ENCODE measurements at regions not wholly inside any gene's neighbourhood (a gene's known extent, or its start where the extent isn't known, plus 50 kb on each side); places are given as distances from the start of the nearest gene placed in this dataset.

DNA sequence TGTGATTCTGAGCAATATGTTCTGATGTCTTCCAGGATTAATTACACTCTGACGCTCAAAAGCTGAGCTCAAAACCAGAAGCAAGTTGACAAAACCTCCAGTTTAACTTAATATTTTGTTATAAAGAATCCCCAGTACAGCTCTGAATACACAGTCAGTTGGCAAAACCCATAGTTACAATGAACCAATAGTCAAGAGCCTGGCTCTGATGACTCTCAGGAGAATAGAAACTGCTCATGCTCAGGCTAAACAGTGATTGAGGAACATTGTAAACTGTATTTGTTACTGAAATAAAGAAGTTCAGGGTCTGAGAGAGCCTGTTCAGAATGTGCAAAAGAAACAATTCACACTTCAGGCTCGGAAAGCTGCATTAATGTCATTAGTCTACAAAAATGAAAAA is 1565.9 kb downstream of the SUCLG1 start:
- H3K36me3 ChIP-seq (ENCODE audit: insufficient read depth, low read length) = no peaks in the 10 kb centered on the region
- no peaks in the 10 kb centered on the region for H3F3A ChIP-seq (ENCODE audit: low read depth)
- H3K4me1 ChIP-seq (ENCODE audit: insufficient read depth, low read length, poor library complexity, severe bottlenecking) = peaks cover 3% of the 10 kb centered on the region
- H3K4me2 ChIP-seq (ENCODE audit: low read depth, low read length, poor library complexity, severe bottlenecking) = no peak overlapping the region
- H3K9me3 ChIP-seq (ENCODE audit: insufficient read depth, low read depth, low read length) = no peaks in the 10 kb centered on the region
- no peaks in the 10 kb centered on the region for H3K9me2 ChIP-seq (replicated peaks; ENCODE audit: low read depth, low read length)
- no peak overlapping the region; the same call in 1 of the 2 replicates for H2AFZ ChIP-seq (ENCODE audit: low read length)
- H3K4me3 ChIP-seq (ENCODE audit: low read length, poor library complexity, severe bottlenecking) = no peak overlapping the region
- no peaks in the 10 kb centered on the region for H3K79me2 ChIP-seq (ENCODE audit: insufficient read depth, low read length)
- H4K20me1 ChIP-seq (ENCODE audit: insufficient read depth, low read length, poor library complexity, severe bottlenecking) = no peaks in the 10 kb centered on the region
- TF ChIP-seq, protein P1, sequence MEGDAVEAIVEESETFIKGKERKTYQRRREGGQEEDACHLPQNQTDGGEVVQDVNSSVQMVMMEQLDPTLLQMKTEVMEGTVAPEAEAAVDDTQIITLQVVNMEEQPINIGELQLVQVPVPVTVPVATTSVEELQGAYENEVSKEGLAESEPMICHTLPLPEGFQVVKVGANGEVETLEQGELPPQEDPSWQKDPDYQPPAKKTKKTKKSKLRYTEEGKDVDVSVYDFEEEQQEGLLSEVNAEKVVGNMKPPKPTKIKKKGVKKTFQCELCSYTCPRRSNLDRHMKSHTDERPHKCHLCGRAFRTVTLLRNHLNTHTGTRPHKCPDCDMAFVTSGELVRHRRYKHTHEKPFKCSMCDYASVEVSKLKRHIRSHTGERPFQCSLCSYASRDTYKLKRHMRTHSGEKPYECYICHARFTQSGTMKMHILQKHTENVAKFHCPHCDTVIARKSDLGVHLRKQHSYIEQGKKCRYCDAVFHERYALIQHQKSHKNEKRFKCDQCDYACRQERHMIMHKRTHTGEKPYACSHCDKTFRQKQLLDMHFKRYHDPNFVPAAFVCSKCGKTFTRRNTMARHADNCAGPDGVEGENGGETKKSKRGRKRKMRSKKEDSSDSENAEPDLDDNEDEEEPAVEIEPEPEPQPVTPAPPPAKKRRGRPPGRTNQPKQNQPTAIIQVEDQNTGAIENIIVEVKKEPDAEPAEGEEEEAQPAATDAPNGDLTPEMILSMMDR (conservative IDR thresholded peaks at IDR 0.05; ENCODE audit: low read length) = no peak
- TF ChIP-seq EZH2phosphoT487 (IDR thresholded peaks at IDR 0.05; ENCODE audit: borderline replicate concordance) = no peak
- no peak overlapping the region for H3K9ac ChIP-seq (ENCODE audit: low read depth, low read length, poor library complexity, severe bottlenecking)
- H3K27me3 ChIP-seq (ENCODE audit: insufficient read depth, low read length, poor library complexity, severe bottlenecking) = no peaks in the 10 kb centered on the region

DNA sequence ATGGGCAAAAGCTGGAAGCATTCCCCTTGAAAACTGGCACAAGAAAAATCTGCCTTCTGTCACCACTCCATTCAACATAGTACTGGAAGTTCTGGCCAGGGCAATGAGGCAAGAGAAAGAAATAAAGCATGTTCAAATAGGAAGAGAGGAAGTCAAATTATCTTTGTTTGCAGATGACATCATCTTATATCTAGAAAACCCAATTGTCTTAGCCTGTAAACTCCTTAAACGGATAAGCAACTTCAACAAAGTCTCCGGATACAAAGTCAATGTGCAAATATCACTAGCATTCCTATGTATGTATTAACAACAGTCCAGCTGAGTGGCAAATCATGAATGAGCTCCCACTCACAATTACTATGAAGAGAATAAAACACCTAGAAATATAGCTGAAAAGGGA is 1579.3 kb downstream of the SUCLG1 start:
- Histone ChIP-seq H3K4me1 (ENCODE audit: insufficient read depth, low read length, poor library complexity, severe bottlenecking) (no peaks in the 10 kb centered on the region), H2AFZ (ENCODE audit: low read length) (no peak overlapping the region), H3K4me2 (ENCODE audit: low read depth, low read length, poor library complexity, severe bottlenecking) (no peak overlapping the region), H4K20me1 (ENCODE audit: insufficient read depth, low read length, poor library complexity, severe bottlenecking) (no peaks in the 10 kb centered on the region), H3K79me2 (ENCODE audit: insufficient read depth, low read length) (no peaks in the 10 kb centered on the region), H3F3A (ENCODE audit: low read depth) (no peaks in the 10 kb centered on the region), H3K4me3 (ENCODE audit: low read length, poor library complexity, severe bottlenecking) (no peak overlapping the region), H3K27me3 (ENCODE audit: insufficient read depth, low read length, poor library complexity, severe bottlenecking) (no peaks in the 10 kb centered on the region), H3K36me3 (ENCODE audit: insufficient read depth, low read length) (no peaks in the 10 kb centered on the region), H3K9ac (ENCODE audit: low read depth, low read length, poor library complexity, severe bottlenecking) (no peak overlapping the region), H3K9me2 (replicated peaks; ENCODE audit: low read depth, low read length) (no peaks in the 10 kb centered on the region), H3K9me3 (ENCODE audit: insufficient read depth, low read depth, low read length) (peaks cover 1% of the 10 kb centered on the region; the same call in 1 of the 2 replicates)
- TF ChIP-seq, protein P1 (conservative IDR thresholded peaks at IDR 0.05; ENCODE audit: low read length) = no peak
- TF ChIP-seq EZH2phosphoT487 (IDR thresholded peaks at IDR 0.05; ENCODE audit: borderline replicate concordance) = no peak

DNA sequence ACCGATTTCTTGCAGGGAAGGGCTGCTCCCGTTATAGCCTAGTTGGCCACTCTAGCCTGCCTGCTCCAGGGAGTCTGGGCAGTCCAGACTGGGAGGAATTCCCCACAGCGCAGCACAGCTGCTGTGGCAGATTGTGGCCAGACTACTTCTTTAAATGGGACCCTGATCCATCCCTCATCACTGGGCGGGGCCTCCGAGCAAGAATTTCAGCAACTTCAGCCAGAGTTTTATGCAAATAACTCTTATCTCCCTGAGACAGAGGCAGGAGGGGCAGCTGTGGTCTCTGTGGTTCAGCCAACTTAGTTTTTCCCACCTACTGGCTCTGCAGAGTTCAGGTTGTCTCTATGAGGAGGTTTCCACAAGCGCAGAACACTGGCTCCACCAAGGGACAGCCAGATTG is 1583.2 kb downstream of the SUCLG1 start:
- H3K79me2 ChIP-seq (ENCODE audit: insufficient read depth, low read length) = no peaks in the 10 kb centered on the region
- no peaks in the 10 kb centered on the region for H3K4me1 ChIP-seq (ENCODE audit: insufficient read depth, low read length, poor library complexity, severe bottlenecking)
- H3K4me2 ChIP-seq (ENCODE audit: low read depth, low read length, poor library complexity, severe bottlenecking) = no peak overlapping the region
- no peak overlapping the region for H3K4me3 ChIP-seq (ENCODE audit: low read length, poor library complexity, severe bottlenecking)
- no peaks in the 10 kb centered on the region for H3F3A ChIP-seq (ENCODE audit: low read depth)
- no peaks in the 10 kb centered on the region for H4K20me1 ChIP-seq (ENCODE audit: insufficient read depth, low read length, poor library complexity, severe bottlenecking)
- no peaks in the 10 kb centered on the region for H3K36me3 ChIP-seq (ENCODE audit: insufficient read depth, low read length)
- no peak overlapping the region for H2AFZ ChIP-seq (ENCODE audit: low read length)
- no peaks in the 10 kb centered on the region for H3K9me2 ChIP-seq (replicated peaks; ENCODE audit: low read depth, low read length)
- no peaks in the 10 kb centered on the region for H3K27me3 ChIP-seq (ENCODE audit: insufficient read depth, low read length, poor library complexity, severe bottlenecking)
- no peak overlapping the region for H3K9ac ChIP-seq (ENCODE audit: low read depth, low read length, poor library complexity, severe bottlenecking)
- H3K9me3 ChIP-seq (ENCODE audit: insufficient read depth, low read depth, low read length) = peaks cover 3% of the 10 kb centered on the region; the same call in 1 of the 2 replicates
- TF ChIP-seq, protein P1 (conservative IDR thresholded peaks at IDR 0.05; ENCODE audit: low read length) = no peak; the same call in 1 of the 2 replicates
- TF ChIP-seq EZH2phosphoT487 (IDR thresholded peaks at IDR 0.05; ENCODE audit: borderline replicate concordance) = no peak

All from Loucy (cell line).